H9 (cell line): ENCODE measurements at regions not wholly inside any gene's neighbourhood (a gene's known extent, or its start where the extent isn't known, plus 50 kb on each side); places are given as distances from the start of the nearest gene placed in this dataset.

Experiments used
- DNase-seq: peaks from one replicate; pipeline ENCODE4 v3.0.0-alpha.2; 2017
- H2AFZ ChIP-seq: one replicate; pipeline ENCODE4 v1.6.1; 2013; ENCODE audit warnings: mild to moderate bottlenecking, low read length, control low read depth, moderate library complexity
- H2AK5ac ChIP-seq: 2 replicates; pipeline ENCODE4 v1.6.1; 2013; ENCODE audit warnings: low read length, control low read depth, mixed read lengths; ENCODE audit not compliant: insufficient read length
- H2BK120ac ChIP-seq: one replicate; pipeline ENCODE4 v1.6.1; 2013; ENCODE audit warnings: low read depth, mild to moderate bottlenecking, low read length, control low read depth, inconsistent platforms; ENCODE audit not compliant: poor library complexity, severe bottlenecking
- H2BK12ac ChIP-seq: 2 replicates; pipeline ENCODE4 v1.6.1; 2013; ENCODE audit warnings: low read length, control low read depth, mixed read lengths, low read depth; ENCODE audit not compliant: insufficient read length
- H2BK15ac ChIP-seq: 2 replicates; pipeline ENCODE4 v1.6.1; 2013; ENCODE audit warnings: low read depth, low read length, control low read depth
- H2BK20ac ChIP-seq: one replicate; pipeline ENCODE4 v1.6.1; 2013; ENCODE audit warnings: low read depth, mild to moderate bottlenecking, low read length, control low read depth, inconsistent platforms; ENCODE audit not compliant: poor library complexity, severe bottlenecking
- H2BK5ac ChIP-seq: 2 replicates; pipeline ENCODE4 v1.6.1; 2013; ENCODE audit warnings: low read length, control low read depth, mixed read lengths; ENCODE audit not compliant: insufficient read length
- H3K14ac ChIP-seq: 2 replicates; pipeline ENCODE4 v1.6.1; 2013; ENCODE audit warnings: low read length, control low read depth; ENCODE audit not compliant: insufficient read depth
- H3K18ac ChIP-seq: 2 replicates; pipeline ENCODE4 v1.6.1; 2013; ENCODE audit warnings: low read depth, mild to moderate bottlenecking, mixed read lengths, low read length, control low read depth; ENCODE audit not compliant: insufficient read length
- H3K23ac ChIP-seq: 2 replicates; pipeline ENCODE4 v1.6.1; 2013; ENCODE audit warnings: low read length, control low read depth, mixed read lengths, low read depth; ENCODE audit not compliant: insufficient read length
- H3K23me2 ChIP-seq: 2 replicates; pipeline ENCODE4 v1.6.1; 2013; ENCODE audit warnings: low read depth, mild to moderate bottlenecking, mixed read lengths, low read length, control low read depth; ENCODE audit not compliant: insufficient read length, poor library complexity, severe bottlenecking
- H3K27ac ChIP-seq: 2 replicates; pipeline ENCODE4 v1.5.1; 2013; ENCODE audit warnings: low read length, control low read depth, mixed read lengths, low read depth; ENCODE audit not compliant: insufficient read length
- H3K27me3 ChIP-seq: 2 replicates; pipeline ENCODE4 v1.6.1; 2013; ENCODE audit warnings: low read length, control low read depth, inconsistent platforms; ENCODE audit not compliant: insufficient read depth
- H3K4ac ChIP-seq: 2 replicates; pipeline ENCODE4 v1.6.1; 2013; ENCODE audit warnings: low read depth, mild to moderate bottlenecking, control low read depth, inconsistent platforms, low read length, moderate library complexity
- H3K4me1 ChIP-seq: 2 replicates; pipeline ENCODE4 v1.6.1; 2013; ENCODE audit warnings: low read length, control low read depth, inconsistent platforms; ENCODE audit not compliant: insufficient read depth
- H3K4me2 ChIP-seq: 2 replicates; pipeline ENCODE4 v1.6.1; 2013; ENCODE audit warnings: low read length, control low read depth, mixed read lengths; ENCODE audit not compliant: insufficient read length, insufficient read depth
- H3K56ac ChIP-seq: 2 replicates; pipeline ENCODE4 v1.6.1; 2013; ENCODE audit warnings: low read depth, mild to moderate bottlenecking, mixed read lengths, low read length, control low read depth; ENCODE audit not compliant: insufficient read length
- H3K79me1 ChIP-seq: 2 replicates; pipeline ENCODE4 v1.6.1; 2013; ENCODE audit warnings: low read depth, mild to moderate bottlenecking, moderate library complexity, low read length, control low read depth, inconsistent platforms; ENCODE audit not compliant: insufficient read depth, poor library complexity, severe bottlenecking
- H3K79me2 ChIP-seq: 2 replicates; pipeline ENCODE4 v1.6.1; 2013; ENCODE audit warnings: low read length, control low read depth, inconsistent platforms; ENCODE audit not compliant: insufficient read depth
- H3K9ac ChIP-seq: 2 replicates; pipeline ENCODE4 v1.6.1; 2013; ENCODE audit warnings: low read length, control low read depth, mixed read lengths; ENCODE audit not compliant: insufficient read length; ENCODE audit errors: extremely low read depth
- H3K9me3 ChIP-seq: one replicate; pipeline ENCODE4 v1.6.1; 2013; ENCODE audit warnings: low read depth, low read length, inconsistent platforms; ENCODE audit not compliant: control insufficient read depth
- H3T11ph ChIP-seq: one replicate; pipeline ENCODE4 v1.6.1; 2013; ENCODE audit warnings: mild to moderate bottlenecking, low read length, control low read depth, inconsistent platforms
- H4K20me1 ChIP-seq: one replicate; pipeline ENCODE4 v1.6.1; 2013; ENCODE audit not compliant: control insufficient read depth, insufficient read length, insufficient read depth
- H4K5ac ChIP-seq: 2 replicates; pipeline ENCODE4 v1.6.1; 2013; ENCODE audit warnings: low read depth, mild to moderate bottlenecking, mixed read lengths, low read length, control low read depth; ENCODE audit not compliant: insufficient read length
- H4K8ac ChIP-seq: replicated peaks from 2 replicates; pipeline ENCODE4 v1.6.1; 2013; ENCODE audit warnings: low read length, control low read depth, mixed read lengths, low read depth; ENCODE audit not compliant: insufficient read length
- H4K91ac ChIP-seq: 2 replicates; pipeline ENCODE4 v1.6.1; 2013; ENCODE audit warnings: low read depth, mild to moderate bottlenecking, moderate library complexity, mixed read lengths, low read length, control low read depth; ENCODE audit not compliant: insufficient read length
- H3K27ac Mint-ChIP-seq, 3 experiments: 2 replicates in 2 of 3; 3 replicates in 1 of 3; pipeline ENCODE4 v1.8.0; 2020 to 2021; ENCODE audit warnings: mixed read lengths in 3 of 3, mild to moderate bottlenecking in 1 of 3, moderate library complexity in 1 of 3
- H3K27me3 Mint-ChIP-seq: 2 replicates; pipeline ENCODE4 v1.8.0; 2021; ENCODE audit warnings: low read depth, mild to moderate bottlenecking, moderate library complexity, mixed read lengths
- H3K36me3 Mint-ChIP-seq, 3 experiments: 2 replicates in 2 of 3; 3 replicates in 1 of 3; pipeline ENCODE4 v1.8.0; 2020 to 2021; ENCODE audit warnings: low read depth in 3 of 3, mixed read lengths in 3 of 3; ENCODE audit not compliant: insufficient read depth in 1 of 3
- H3K4me1 Mint-ChIP-seq, 2 experiments: 2 replicates each; pipeline ENCODE4 v1.8.0; 2020; ENCODE audit warnings: mixed read lengths in 2 of 2
- H3K4me3 Mint-ChIP-seq, 2 experiments: 2 replicates in 1 of 2; 3 replicates in 1 of 2; pipeline ENCODE4 v1.8.0; 2020 to 2021; ENCODE audit warnings: mild to moderate bottlenecking in 2 of 2, mixed read lengths in 2 of 2, moderate library complexity in 1 of 2
- H3K9me3 Mint-ChIP-seq, 2 experiments: 2 replicates in 1 of 2; 3 replicates in 1 of 2; pipeline ENCODE4 v1.8.0; 2020; ENCODE audit warnings: mild to moderate bottlenecking in 2 of 2, mixed read lengths in 2 of 2, moderate library complexity in 1 of 2
- WGBS: extraction: QIAGEN DNeasy Blood & Tissue Kit; methylation state at CpG from one replicate; pipeline ENCODE4 v1.1.7; 2013; ENCODE audit warnings: missing lambda C conversion rate, low lambda C conversion rate, mixed read lengths; ENCODE audit not compliant: insufficient read length; ENCODE audit errors: extremely low coverage; 5-methylcytosine and 5-hydroxymethylcytosine counted together
- TF ChIP-seq, protein P1 (sequence below): fragments of 200-600 bp; sonication (generic); conservative IDR thresholded peaks from 3 replicates; pipeline ENCODE4 v1.8.0; 2021; ENCODE audit warnings: antibody characterized with exemption, mild to moderate bottlenecking

DNA sequence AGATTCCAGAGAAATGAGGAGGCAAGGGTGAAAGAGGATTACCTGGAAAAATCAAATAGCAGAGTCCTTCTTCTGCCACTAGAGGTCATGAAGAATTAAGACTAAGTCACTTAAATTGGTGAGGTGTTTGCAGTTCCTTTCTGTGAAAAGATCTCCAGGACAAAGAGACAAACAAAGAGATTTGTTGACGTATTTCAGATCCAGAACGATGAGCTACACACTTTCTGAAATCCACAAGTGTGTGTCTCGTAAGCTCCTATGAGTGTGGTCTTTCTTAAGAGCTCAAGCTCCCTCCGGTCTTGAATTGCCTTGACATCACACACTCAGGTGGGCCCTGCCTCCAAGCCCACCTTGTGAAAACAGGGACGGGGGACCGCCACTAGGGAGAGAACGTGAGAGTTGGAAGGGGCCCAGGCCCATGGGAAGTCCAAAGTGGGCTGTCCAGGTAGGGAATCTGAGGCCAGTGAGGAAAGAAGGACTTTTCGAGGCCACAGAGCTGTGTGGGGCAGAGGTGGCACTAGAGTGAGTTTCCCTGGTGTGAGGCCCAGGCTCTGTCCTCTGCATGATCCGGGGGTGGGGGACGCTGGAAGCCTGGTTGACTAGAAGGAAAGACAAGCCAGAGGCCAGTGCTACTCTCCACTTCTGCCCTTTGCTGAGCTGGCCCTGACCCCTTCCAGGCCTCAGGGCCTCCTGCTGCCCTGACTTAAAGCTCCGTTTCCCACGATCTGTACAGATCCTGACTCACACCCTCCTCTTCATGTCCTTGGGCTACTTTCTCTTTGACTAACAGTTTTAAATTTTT, 168.1 kb upstream of the NCK2 start:
- H3K79me2 ChIP-seq: 0 out of 2 replicates have a peak, but pooled peaks cover 2% of the 10 kb centered on the region
- no peaks in the 10 kb centered on the region for H3K27me3 ChIP-seq
- Mint-ChIP-seq H3K9me3 (no peaks in the 10 kb centered on the region), H3K36me3 (no peaks in the 10 kb centered on the region), H3K27me3 (peaks cover 3% of the 10 kb centered on the region), H3K27ac (peak overlapping the region in 1 of 3 experiments; percentile 85; a peak in 5 of 7 replicates), H3K4me3 (no peak overlapping the region), H3K4me1 (peaks cover 14 to 16% of the 10 kb centered on the region in 2 experiments)
- no peak overlapping the region for H2BK15ac ChIP-seq
- no peaks in the 10 kb centered on the region; the same call in 1 of the 2 replicates for H3K4me1 ChIP-seq
- no peak overlapping the region for H4K8ac ChIP-seq
- TF ChIP-seq, protein P1, sequence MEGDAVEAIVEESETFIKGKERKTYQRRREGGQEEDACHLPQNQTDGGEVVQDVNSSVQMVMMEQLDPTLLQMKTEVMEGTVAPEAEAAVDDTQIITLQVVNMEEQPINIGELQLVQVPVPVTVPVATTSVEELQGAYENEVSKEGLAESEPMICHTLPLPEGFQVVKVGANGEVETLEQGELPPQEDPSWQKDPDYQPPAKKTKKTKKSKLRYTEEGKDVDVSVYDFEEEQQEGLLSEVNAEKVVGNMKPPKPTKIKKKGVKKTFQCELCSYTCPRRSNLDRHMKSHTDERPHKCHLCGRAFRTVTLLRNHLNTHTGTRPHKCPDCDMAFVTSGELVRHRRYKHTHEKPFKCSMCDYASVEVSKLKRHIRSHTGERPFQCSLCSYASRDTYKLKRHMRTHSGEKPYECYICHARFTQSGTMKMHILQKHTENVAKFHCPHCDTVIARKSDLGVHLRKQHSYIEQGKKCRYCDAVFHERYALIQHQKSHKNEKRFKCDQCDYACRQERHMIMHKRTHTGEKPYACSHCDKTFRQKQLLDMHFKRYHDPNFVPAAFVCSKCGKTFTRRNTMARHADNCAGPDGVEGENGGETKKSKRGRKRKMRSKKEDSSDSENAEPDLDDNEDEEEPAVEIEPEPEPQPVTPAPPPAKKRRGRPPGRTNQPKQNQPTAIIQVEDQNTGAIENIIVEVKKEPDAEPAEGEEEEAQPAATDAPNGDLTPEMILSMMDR: peak; percentile 75
- H3K14ac ChIP-seq: no peak overlapping the region
- no peak overlapping the region for H4K5ac ChIP-seq
- H4K20me1 ChIP-seq: no peaks in the 10 kb centered on the region
- no peak overlapping the region for H3T11ph ChIP-seq
- H2BK12ac ChIP-seq: no peak overlapping the region
- no peak overlapping the region for H3K56ac ChIP-seq
- no peak overlapping the region for H2AK5ac ChIP-seq
- H3K9ac ChIP-seq: no peak overlapping the region
- H2BK120ac ChIP-seq: no peak overlapping the region
- no peaks in the 10 kb centered on the region for H3K9me3 ChIP-seq
- H3K4me2 ChIP-seq: no peak overlapping the region
- H3K23ac ChIP-seq: no peak overlapping the region
- WGBS: no CpG with 5 or more reads among the region's 12 CpGs
- H3K23me2 ChIP-seq: no peaks in the 10 kb centered on the region
- DNase-seq: peak; percentile 39
- no peaks in the 10 kb centered on the region for H3K79me1 ChIP-seq
- no peak overlapping the region for H2BK20ac ChIP-seq
- H2AFZ ChIP-seq: no peak overlapping the region
- no peak overlapping the region for H4K91ac ChIP-seq
- H2BK5ac ChIP-seq: no peak overlapping the region
- H3K4ac ChIP-seq: no peak overlapping the region
- H3K18ac ChIP-seq: no peak overlapping the region
- H3K27ac ChIP-seq: no peak overlapping the region
